Skeletal muscle tissue (tissue), 3 donors: ENCODE measurements at regions not wholly inside any gene's neighbourhood (a gene's known extent, or its start where the extent isn't known, plus 50 kb on each side); places are given as distances from the start of the nearest gene placed in this dataset.

Experiments
- H3K27ac ChIP-seq: one replicate; pipeline ENCODE4 v1.7.0; 2013; ENCODE audit warnings: mild to moderate bottlenecking, low read depth, low read length, inconsistent platforms
- H3K27me3 ChIP-seq, 3 donors: one replicate each; pipeline ENCODE4 v1.7.0; 2013; ENCODE audit warnings: low read length in 3 of 3; ENCODE audit not compliant: control insufficient read depth in 3 of 3, insufficient read depth in 3 of 3
- H3K36me3 ChIP-seq, 3 donors: one replicate each; pipeline ENCODE4 v1.7.0; 2013; ENCODE audit warnings: low read length in 3 of 3; ENCODE audit not compliant: control insufficient read depth in 3 of 3, insufficient read depth in 3 of 3
- H3K4me1 ChIP-seq, 3 donors: one replicate each; pipeline ENCODE4 v1.7.0; 2013; ENCODE audit warnings: low read length in 3 of 3, mild to moderate bottlenecking in 3 of 3; ENCODE audit not compliant: control insufficient read depth in 3 of 3, insufficient read depth in 3 of 3
- H3K4me3 ChIP-seq, 3 donors: one replicate each; pipeline ENCODE4 v1.7.0; 2013; ENCODE audit warnings: low read length in 3 of 3
- H3K9ac ChIP-seq, 3 donors: one replicate each; pipeline ENCODE4 v1.7.0; 2013; ENCODE audit warnings: low read length in 3 of 3, mild to moderate bottlenecking in 3 of 3, moderate library complexity in 2 of 3, low read depth in 1 of 3
- H3K9me3 ChIP-seq, 3 donors: one replicate each; pipeline ENCODE4 v1.7.0; 2013; ENCODE audit warnings: low read length in 3 of 3; ENCODE audit not compliant: control insufficient read depth in 3 of 3
- donor health status: Osteomylitis.

DNA sequence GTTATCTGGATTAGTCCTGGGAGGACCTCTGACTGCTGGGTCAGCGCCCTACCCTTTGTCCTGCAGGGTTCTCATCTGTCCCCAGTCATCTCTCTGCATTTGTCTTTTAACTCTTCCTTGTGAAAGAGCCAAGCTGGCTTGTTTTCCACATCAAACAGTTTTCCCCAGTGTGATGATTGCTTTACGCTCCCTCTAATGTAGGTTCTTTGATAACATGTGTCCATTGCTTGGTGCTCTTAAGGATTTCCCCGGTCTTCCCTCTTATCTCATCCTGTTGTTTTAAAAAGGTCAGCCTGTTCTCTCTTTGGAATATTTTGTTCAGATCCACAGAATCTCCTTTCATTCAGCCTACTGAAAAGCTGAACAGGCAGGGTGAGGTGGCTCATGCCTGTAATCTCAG lies 792.1 kb upstream of the RAB6C start:
- Histone ChIP-seq H3K9me3 (no peaks in the 10 kb centered on the region), H3K4me1 (no peaks in the 10 kb centered on the region), H3K4me3 (no peak overlapping the region), H3K9ac (no peak overlapping the region), H3K36me3 (no peaks in the 10 kb centered on the region), H3K27ac (no peak overlapping the region), H3K27me3 (peaks cover 0 to 18% (median 8%) of the 10 kb centered on the region in 3 donors)

DNA sequence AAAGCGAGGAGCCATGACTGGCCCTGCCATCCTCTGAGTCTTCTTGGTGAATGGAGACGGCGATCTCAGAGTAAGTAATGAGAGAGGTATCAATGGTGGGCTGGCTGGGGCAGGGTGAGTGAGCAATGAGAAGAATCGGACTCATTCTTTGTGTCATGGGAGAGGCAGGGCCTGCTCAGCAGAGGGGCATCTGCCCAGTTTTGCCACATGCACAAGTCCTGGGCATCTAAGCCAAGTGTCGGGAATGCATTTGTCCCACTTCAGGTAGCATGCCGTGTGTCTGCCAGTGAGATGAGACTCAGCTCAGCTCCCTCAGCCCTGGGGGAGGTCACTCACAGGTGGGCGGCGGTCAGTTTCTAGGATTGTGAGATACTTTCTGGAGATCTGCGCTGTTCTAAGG lies 791.0 kb upstream of the RAB6C start:
- Histone ChIP-seq H3K36me3 (no peaks in the 10 kb centered on the region), H3K27ac (no peak overlapping the region), H3K9ac (no peak overlapping the region), H3K27me3 (peaks cover 0 to 18% (median 8%) of the 10 kb centered on the region in 3 donors), H3K4me3 (no peak overlapping the region), H3K9me3 (no peaks in the 10 kb centered on the region), H3K4me1 (no peaks in the 10 kb centered on the region)

DNA sequence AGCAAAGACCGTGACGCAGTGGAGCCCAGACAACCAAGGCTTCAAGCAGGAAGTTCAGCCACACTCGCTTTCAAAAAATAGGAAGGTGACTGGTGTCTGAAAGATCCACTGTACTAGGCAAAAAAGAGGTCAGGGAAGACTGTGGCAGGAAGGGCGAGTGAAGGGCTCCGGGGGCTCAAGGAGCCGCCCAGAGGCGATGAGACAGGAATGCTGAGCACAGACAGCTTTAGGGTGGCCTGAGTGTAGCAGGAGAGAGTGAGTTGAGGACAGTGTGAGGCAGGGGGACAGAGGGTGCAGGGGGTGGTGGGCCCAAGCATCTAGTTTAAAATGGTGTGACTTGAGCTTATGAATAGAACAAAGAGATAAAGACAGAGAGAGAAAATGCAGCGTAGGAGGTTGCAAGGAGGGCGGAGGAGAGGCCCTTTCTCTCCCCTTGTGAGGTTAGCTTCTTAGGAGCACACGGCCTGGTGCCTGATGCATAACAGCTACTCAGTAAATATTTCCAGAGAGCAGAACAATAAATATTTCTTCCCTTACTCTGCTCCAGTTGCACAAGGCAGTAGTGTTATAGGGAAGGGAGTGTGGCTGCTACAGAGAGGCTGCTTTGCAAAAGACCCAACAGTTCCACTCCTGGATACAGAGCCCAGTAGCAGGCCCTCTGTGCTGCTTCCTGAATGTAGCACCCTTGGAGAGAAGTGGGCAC lies 789.7 kb upstream of the RAB6C start:
- H3K9ac ChIP-seq, result no peak overlapping the region
- H3K27ac ChIP-seq, result no peak overlapping the region
- H3K4me1 ChIP-seq, result no peaks in the 10 kb centered on the region
- peaks cover 0 to 18% (median 8%) of the 10 kb centered on the region in 3 donors for H3K27me3 ChIP-seq
- H3K36me3 ChIP-seq, result no peaks in the 10 kb centered on the region
- no peak overlapping the region for H3K4me3 ChIP-seq
- no peaks in the 10 kb centered on the region for H3K9me3 ChIP-seq

DNA sequence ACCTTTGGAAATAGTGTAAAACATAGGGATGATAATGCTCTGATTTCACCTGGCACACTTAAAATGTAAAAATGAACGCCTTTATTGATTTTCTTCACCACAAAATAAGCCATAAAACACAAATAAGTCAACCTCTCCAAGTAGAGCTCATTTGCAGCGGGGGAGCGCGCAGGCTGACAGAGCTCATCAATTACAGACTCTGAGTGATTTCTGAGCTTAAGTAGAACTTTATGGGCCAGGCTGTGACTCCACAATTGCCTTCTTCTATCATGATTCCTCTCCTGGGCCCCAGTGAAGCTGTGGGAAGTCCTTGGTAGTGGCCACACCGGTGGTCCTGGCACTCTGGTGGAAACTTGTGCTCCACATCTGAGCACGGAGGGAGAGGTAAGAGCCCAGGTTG lies 789.0 kb upstream of the RAB6C start:
- no peaks in the 10 kb centered on the region for H3K36me3 ChIP-seq
- no peak overlapping the region for H3K27ac ChIP-seq
- no peak overlapping the region for H3K9ac ChIP-seq
- no peaks in the 10 kb centered on the region for H3K9me3 ChIP-seq
- no peak overlapping the region for H3K4me3 ChIP-seq
- H3K4me1 ChIP-seq, result no peaks in the 10 kb centered on the region
- H3K27me3 ChIP-seq, result peaks cover 0 to 18% (median 8%) of the 10 kb centered on the region in 3 donors

DNA sequence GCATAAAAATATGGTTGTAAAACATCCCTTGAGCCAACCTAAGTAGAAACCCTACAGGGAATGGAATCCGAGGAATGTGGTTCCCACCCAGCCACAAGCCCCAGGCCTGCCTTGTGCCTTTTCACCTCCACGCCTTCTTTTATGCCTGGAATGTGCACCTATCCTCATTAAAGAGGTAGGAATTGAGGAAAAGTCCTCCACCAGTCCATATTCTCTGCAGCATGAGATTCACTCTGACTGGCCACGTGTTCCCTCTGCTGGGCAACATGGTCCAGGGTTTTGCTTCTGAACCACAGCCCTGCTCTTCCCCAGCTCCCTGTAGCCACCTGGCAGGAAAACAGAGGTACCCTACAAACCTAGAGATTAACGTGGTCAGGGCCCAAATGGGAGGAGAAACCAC lies 787.9 kb upstream of the RAB6C start:
- H3K9ac ChIP-seq, result no peak overlapping the region
- no peaks in the 10 kb centered on the region for H3K4me1 ChIP-seq
- H3K27ac ChIP-seq, result no peak overlapping the region
- H3K4me3 ChIP-seq, result no peak overlapping the region
- no peaks in the 10 kb centered on the region for H3K36me3 ChIP-seq
- H3K27me3 ChIP-seq, result peaks cover 0 to 18% (median 8%) of the 10 kb centered on the region in 3 donors
- no peaks in the 10 kb centered on the region for H3K9me3 ChIP-seq

DNA sequence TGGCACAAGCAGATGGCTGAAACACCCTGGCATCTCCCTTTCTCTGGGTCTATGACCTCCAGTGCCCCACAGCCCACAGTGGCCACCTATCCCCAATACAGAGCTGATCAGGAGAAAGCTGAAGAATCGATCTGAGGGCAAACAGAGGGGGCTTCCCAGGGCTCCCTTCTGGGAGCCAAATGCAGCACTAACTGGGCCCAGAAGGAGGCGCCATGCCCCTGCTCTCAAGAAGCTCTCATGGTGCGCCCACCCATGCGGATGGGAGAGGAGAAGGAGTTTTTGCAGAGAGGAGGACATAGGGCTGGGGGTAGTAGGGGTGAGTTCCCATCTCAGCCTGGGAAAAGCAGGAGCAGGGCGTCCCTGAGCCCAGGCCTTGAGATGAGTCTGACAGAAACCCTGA lies 787.3 kb upstream of the RAB6C start:
- Histone ChIP-seq H3K27ac (no peak overlapping the region), H3K27me3 (peaks cover 0 to 18% (median 8%) of the 10 kb centered on the region in 3 donors), H3K4me1 (no peaks in the 10 kb centered on the region), H3K9ac (no peak overlapping the region), H3K9me3 (no peaks in the 10 kb centered on the region), H3K36me3 (no peaks in the 10 kb centered on the region), H3K4me3 (no peak overlapping the region)

DNA sequence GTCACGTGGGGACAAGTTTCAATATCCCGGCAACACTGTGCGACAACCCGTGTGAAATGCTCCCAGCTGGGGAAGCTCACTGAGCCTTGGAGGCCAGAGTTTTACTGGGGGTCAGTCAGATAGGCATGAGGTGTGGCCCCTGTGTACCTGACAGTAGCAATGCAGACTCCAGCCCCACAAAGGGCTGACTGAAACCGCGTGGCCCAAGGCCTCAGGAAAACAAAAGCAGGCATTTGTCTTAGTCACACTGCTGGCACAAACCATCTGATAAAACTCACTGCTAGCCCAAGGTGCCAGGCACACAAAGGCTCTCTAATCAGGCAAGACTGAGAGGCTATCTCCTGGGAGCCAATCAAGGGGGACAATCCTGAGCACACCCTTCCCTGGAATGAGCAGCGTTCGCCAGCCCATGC lies 786.6 kb upstream of the RAB6C start:
- H3K4me1 ChIP-seq, result no peaks in the 10 kb centered on the region
- H3K27ac ChIP-seq, result no peak overlapping the region
- no peaks in the 10 kb centered on the region for H3K36me3 ChIP-seq
- no peak overlapping the region for H3K4me3 ChIP-seq
- no peaks in the 10 kb centered on the region for H3K9me3 ChIP-seq
- peaks cover 0 to 18% (median 8%) of the 10 kb centered on the region in 3 donors for H3K27me3 ChIP-seq
- no peak overlapping the region for H3K9ac ChIP-seq

DNA sequence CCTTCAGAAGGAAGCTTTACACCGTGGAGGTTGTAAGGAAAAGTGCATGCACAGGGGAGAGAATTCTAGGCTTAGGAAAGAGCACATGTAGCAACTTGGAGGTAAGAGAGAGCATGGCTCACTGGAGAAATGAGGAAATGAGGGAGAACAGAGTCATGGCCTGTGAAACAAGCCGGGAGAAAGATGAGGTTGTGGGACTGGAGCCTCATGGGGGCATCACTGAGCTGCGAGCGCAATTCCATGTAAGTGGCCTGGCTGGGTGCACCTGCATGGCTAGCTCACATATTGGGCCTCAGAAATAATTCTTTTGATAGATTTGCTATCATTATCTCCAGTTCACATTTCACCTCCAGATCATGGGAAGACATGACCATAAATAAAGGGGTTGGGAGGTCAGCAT lies 785.5 kb upstream of the RAB6C start:
- H3K4me1 ChIP-seq, result no peaks in the 10 kb centered on the region

DNA sequence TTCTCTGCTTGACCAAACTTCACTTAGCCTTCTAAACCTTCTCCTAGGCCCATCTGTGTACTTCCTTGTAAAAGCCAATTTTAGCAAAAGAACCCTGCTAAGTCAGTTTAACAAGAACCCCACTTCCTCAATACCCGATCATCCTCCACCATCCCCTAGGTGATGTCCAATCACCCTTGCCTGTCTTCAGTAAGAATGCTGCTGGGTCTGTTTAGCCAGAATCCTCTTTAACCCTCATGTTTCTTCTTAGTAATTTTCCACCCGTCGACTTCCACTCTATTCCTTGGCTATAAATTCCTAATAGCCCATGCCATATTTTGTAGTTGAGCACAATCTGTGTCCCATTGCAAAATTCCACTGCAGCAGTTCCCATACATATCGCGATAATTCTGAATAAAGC lies 780.0 kb upstream of the RAB6C start:
- Histone ChIP-seq H3K9ac (no peak overlapping the region), H3K27ac (no peak overlapping the region), H3K36me3 (no peaks in the 10 kb centered on the region), H3K4me1 (no peaks in the 10 kb centered on the region), H3K9me3 (no peaks in the 10 kb centered on the region), H3K27me3 (no peaks in the 10 kb centered on the region), H3K4me3 (no peak overlapping the region)

More for the DNA sequence above, 785.5 kb upstream of the RAB6C start:
- H3K4me3 ChIP-seq, result no peak overlapping the region
- H3K27me3 ChIP-seq, result peaks cover 0 to 11% (median 8%) of the 10 kb centered on the region in 3 donors
- H3K9ac ChIP-seq, result no peak overlapping the region
- H3K9me3 ChIP-seq, result no peaks in the 10 kb centered on the region
- no peaks in the 10 kb centered on the region for H3K36me3 ChIP-seq
- no peak overlapping the region for H3K27ac ChIP-seq

DNA sequence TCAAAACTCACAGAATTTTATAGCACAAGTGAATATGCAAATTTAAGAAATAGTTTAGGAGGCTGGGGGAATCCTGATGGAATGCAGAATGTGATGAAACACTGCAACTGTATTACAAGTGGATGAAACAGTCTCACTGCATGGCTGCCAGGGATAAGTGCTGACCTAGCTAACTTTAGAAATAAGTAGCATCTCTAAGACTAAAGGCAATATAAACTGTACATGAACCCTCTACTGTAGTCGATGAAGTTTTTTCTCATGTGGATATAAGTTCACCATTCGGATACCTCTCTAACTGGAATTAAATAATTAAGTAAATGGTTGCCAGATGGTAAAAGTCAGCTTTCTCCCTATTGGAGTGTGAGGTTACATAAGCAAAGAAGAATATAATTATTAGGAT lies 777.8 kb upstream of the RAB6C start:
- Histone ChIP-seq H3K4me1 (no peaks in the 10 kb centered on the region), H3K9me3 (no peaks in the 10 kb centered on the region), H3K4me3 (no peak overlapping the region), H3K27me3 (no peaks in the 10 kb centered on the region), H3K9ac (no peak overlapping the region), H3K27ac (no peak overlapping the region), H3K36me3 (no peaks in the 10 kb centered on the region)
